H9 (cell line): ENCODE measurements at regions not wholly inside any gene's neighbourhood (a gene's known extent, or its start where the extent isn't known, plus 50 kb on each side); places are given as distances from the start of the nearest gene placed in this dataset.

Source experiments
- DNase-seq: peaks from one replicate; pipeline ENCODE4 v3.0.0-alpha.2; 2017
- H2AFZ ChIP-seq: one replicate; pipeline ENCODE4 v1.6.1; 2013; ENCODE audit warnings: mild to moderate bottlenecking, low read length, control low read depth, moderate library complexity
- H2AK5ac ChIP-seq: 2 replicates; pipeline ENCODE4 v1.6.1; 2013; ENCODE audit warnings: low read length, control low read depth, mixed read lengths; ENCODE audit not compliant: insufficient read length
- H2BK120ac ChIP-seq: one replicate; pipeline ENCODE4 v1.6.1; 2013; ENCODE audit warnings: low read depth, mild to moderate bottlenecking, low read length, control low read depth, inconsistent platforms; ENCODE audit not compliant: poor library complexity, severe bottlenecking
- H2BK12ac ChIP-seq: 2 replicates; pipeline ENCODE4 v1.6.1; 2013; ENCODE audit warnings: low read length, control low read depth, mixed read lengths, low read depth; ENCODE audit not compliant: insufficient read length
- H2BK15ac ChIP-seq: 2 replicates; pipeline ENCODE4 v1.6.1; 2013; ENCODE audit warnings: low read depth, low read length, control low read depth
- H2BK20ac ChIP-seq: one replicate; pipeline ENCODE4 v1.6.1; 2013; ENCODE audit warnings: low read depth, mild to moderate bottlenecking, low read length, control low read depth, inconsistent platforms; ENCODE audit not compliant: poor library complexity, severe bottlenecking
- H2BK5ac ChIP-seq: 2 replicates; pipeline ENCODE4 v1.6.1; 2013; ENCODE audit warnings: low read length, control low read depth, mixed read lengths; ENCODE audit not compliant: insufficient read length
- H3K14ac ChIP-seq: 2 replicates; pipeline ENCODE4 v1.6.1; 2013; ENCODE audit warnings: low read length, control low read depth; ENCODE audit not compliant: insufficient read depth
- H3K18ac ChIP-seq: 2 replicates; pipeline ENCODE4 v1.6.1; 2013; ENCODE audit warnings: low read depth, mild to moderate bottlenecking, mixed read lengths, low read length, control low read depth; ENCODE audit not compliant: insufficient read length
- H3K23ac ChIP-seq: 2 replicates; pipeline ENCODE4 v1.6.1; 2013; ENCODE audit warnings: low read length, control low read depth, mixed read lengths, low read depth; ENCODE audit not compliant: insufficient read length
- H3K23me2 ChIP-seq: 2 replicates; pipeline ENCODE4 v1.6.1; 2013; ENCODE audit warnings: low read depth, mild to moderate bottlenecking, mixed read lengths, low read length, control low read depth; ENCODE audit not compliant: insufficient read length, poor library complexity, severe bottlenecking
- H3K27ac ChIP-seq: 2 replicates; pipeline ENCODE4 v1.5.1; 2013; ENCODE audit warnings: low read length, control low read depth, mixed read lengths, low read depth; ENCODE audit not compliant: insufficient read length
- H3K27me3 ChIP-seq: 2 replicates; pipeline ENCODE4 v1.6.1; 2013; ENCODE audit warnings: low read length, control low read depth, inconsistent platforms; ENCODE audit not compliant: insufficient read depth
- H3K4ac ChIP-seq: 2 replicates; pipeline ENCODE4 v1.6.1; 2013; ENCODE audit warnings: low read depth, mild to moderate bottlenecking, control low read depth, inconsistent platforms, low read length, moderate library complexity
- H3K4me1 ChIP-seq: 2 replicates; pipeline ENCODE4 v1.6.1; 2013; ENCODE audit warnings: low read length, control low read depth, inconsistent platforms; ENCODE audit not compliant: insufficient read depth
- H3K4me2 ChIP-seq: 2 replicates; pipeline ENCODE4 v1.6.1; 2013; ENCODE audit warnings: low read length, control low read depth, mixed read lengths; ENCODE audit not compliant: insufficient read length, insufficient read depth
- H3K56ac ChIP-seq: 2 replicates; pipeline ENCODE4 v1.6.1; 2013; ENCODE audit warnings: low read depth, mild to moderate bottlenecking, mixed read lengths, low read length, control low read depth; ENCODE audit not compliant: insufficient read length
- H3K79me1 ChIP-seq: 2 replicates; pipeline ENCODE4 v1.6.1; 2013; ENCODE audit warnings: low read depth, mild to moderate bottlenecking, moderate library complexity, low read length, control low read depth, inconsistent platforms; ENCODE audit not compliant: insufficient read depth, poor library complexity, severe bottlenecking
- H3K79me2 ChIP-seq: 2 replicates; pipeline ENCODE4 v1.6.1; 2013; ENCODE audit warnings: low read length, control low read depth, inconsistent platforms; ENCODE audit not compliant: insufficient read depth
- H3K9ac ChIP-seq: 2 replicates; pipeline ENCODE4 v1.6.1; 2013; ENCODE audit warnings: low read length, control low read depth, mixed read lengths; ENCODE audit not compliant: insufficient read length; ENCODE audit errors: extremely low read depth
- H3K9me3 ChIP-seq: one replicate; pipeline ENCODE4 v1.6.1; 2013; ENCODE audit warnings: low read depth, low read length, inconsistent platforms; ENCODE audit not compliant: control insufficient read depth
- H3T11ph ChIP-seq: one replicate; pipeline ENCODE4 v1.6.1; 2013; ENCODE audit warnings: mild to moderate bottlenecking, low read length, control low read depth, inconsistent platforms
- H4K20me1 ChIP-seq: one replicate; pipeline ENCODE4 v1.6.1; 2013; ENCODE audit not compliant: control insufficient read depth, insufficient read length, insufficient read depth
- H4K5ac ChIP-seq: 2 replicates; pipeline ENCODE4 v1.6.1; 2013; ENCODE audit warnings: low read depth, mild to moderate bottlenecking, mixed read lengths, low read length, control low read depth; ENCODE audit not compliant: insufficient read length
- H4K8ac ChIP-seq: replicated peaks from 2 replicates; pipeline ENCODE4 v1.6.1; 2013; ENCODE audit warnings: low read length, control low read depth, mixed read lengths, low read depth; ENCODE audit not compliant: insufficient read length
- H4K91ac ChIP-seq: 2 replicates; pipeline ENCODE4 v1.6.1; 2013; ENCODE audit warnings: low read depth, mild to moderate bottlenecking, moderate library complexity, mixed read lengths, low read length, control low read depth; ENCODE audit not compliant: insufficient read length
- H3K27ac Mint-ChIP-seq, 3 experiments: 2 replicates in 2 of 3; 3 replicates in 1 of 3; pipeline ENCODE4 v1.8.0; 2020 to 2021; ENCODE audit warnings: mixed read lengths in 3 of 3, mild to moderate bottlenecking in 1 of 3, moderate library complexity in 1 of 3
- H3K27me3 Mint-ChIP-seq: 2 replicates; pipeline ENCODE4 v1.8.0; 2021; ENCODE audit warnings: low read depth, mild to moderate bottlenecking, moderate library complexity, mixed read lengths
- H3K36me3 Mint-ChIP-seq, 3 experiments: 2 replicates in 2 of 3; 3 replicates in 1 of 3; pipeline ENCODE4 v1.8.0; 2020 to 2021; ENCODE audit warnings: low read depth in 3 of 3, mixed read lengths in 3 of 3; ENCODE audit not compliant: insufficient read depth in 1 of 3
- H3K4me1 Mint-ChIP-seq, 2 experiments: 2 replicates each; pipeline ENCODE4 v1.8.0; 2020; ENCODE audit warnings: mixed read lengths in 2 of 2
- H3K4me3 Mint-ChIP-seq, 2 experiments: 2 replicates in 1 of 2; 3 replicates in 1 of 2; pipeline ENCODE4 v1.8.0; 2020 to 2021; ENCODE audit warnings: mild to moderate bottlenecking in 2 of 2, mixed read lengths in 2 of 2, moderate library complexity in 1 of 2
- H3K9me3 Mint-ChIP-seq, 2 experiments: 2 replicates in 1 of 2; 3 replicates in 1 of 2; pipeline ENCODE4 v1.8.0; 2020; ENCODE audit warnings: mild to moderate bottlenecking in 2 of 2, mixed read lengths in 2 of 2, moderate library complexity in 1 of 2
- CTCF ChIP-seq: fragments of 200-600 bp; sonication (generic); conservative IDR thresholded peaks from 3 replicates; pipeline ENCODE4 v1.8.0; 2021; ENCODE audit warnings: antibody characterized with exemption, mild to moderate bottlenecking
- WGBS: extraction: QIAGEN DNeasy Blood & Tissue Kit; methylation state at CpG from one replicate; pipeline ENCODE4 v1.1.7; 2013; ENCODE audit warnings: missing lambda C conversion rate, low lambda C conversion rate, mixed read lengths; ENCODE audit not compliant: insufficient read length; ENCODE audit errors: extremely low coverage; 5-methylcytosine and 5-hydroxymethylcytosine counted together

DNA sequence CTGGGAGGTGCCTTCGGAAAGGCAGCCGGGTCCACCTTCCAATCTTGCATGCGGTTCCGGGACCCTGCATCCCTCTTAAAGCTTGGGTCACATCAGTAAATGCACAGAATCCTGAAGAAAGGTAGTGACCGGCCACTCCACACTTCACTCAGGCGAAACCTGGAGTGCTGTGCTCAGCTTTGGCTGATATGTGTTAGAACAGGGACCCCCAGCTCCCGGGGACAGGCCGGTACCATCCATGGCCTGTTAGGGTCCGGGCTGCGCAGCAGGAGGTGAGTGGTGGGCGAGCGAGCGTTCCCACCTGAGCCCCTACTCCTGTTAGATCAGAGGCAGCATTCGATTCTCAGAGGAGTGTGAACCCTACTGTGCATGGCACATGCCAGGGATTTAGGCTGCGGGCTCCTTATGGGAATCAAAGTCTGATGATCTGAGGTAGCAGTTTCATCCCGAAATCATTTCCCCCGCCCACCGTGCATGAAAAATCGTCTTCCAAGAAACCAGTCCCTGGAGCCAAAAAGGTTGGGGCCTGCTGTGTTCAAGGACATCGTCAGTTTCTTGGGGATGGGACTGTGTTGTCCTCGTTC is 143.0 kb downstream of the ERMARD start:
- no peak overlapping the region for H3K56ac ChIP-seq
- H4K5ac ChIP-seq, result no peak overlapping the region
- no peaks in the 10 kb centered on the region for H3K27me3 ChIP-seq
- H4K91ac ChIP-seq, result no peak overlapping the region
- H3T11ph ChIP-seq, result no peak overlapping the region
- H2BK20ac ChIP-seq, result no peak overlapping the region
- no peak overlapping the region for H3K4me3 Mint-ChIP-seq
- no peak overlapping the region for H4K8ac ChIP-seq
- H3K27ac Mint-ChIP-seq, result no peak overlapping the region
- H4K20me1 ChIP-seq, result no peaks in the 10 kb centered on the region
- no peak overlapping the region for H2BK120ac ChIP-seq
- H2AK5ac ChIP-seq, result no peak overlapping the region
- no CpG with 5 or more reads among the region's 21 CpGs for WGBS
- H2BK15ac ChIP-seq, result no peak overlapping the region
- no peak overlapping the region for H2BK5ac ChIP-seq
- no peaks in the 10 kb centered on the region for H3K4me1 ChIP-seq
- H2BK12ac ChIP-seq, result no peak overlapping the region
- peaks cover 6% of the 10 kb centered on the region for H3K27me3 Mint-ChIP-seq
- no peaks in the 10 kb centered on the region for H3K9me3 ChIP-seq
- no peak for TF ChIP-seq CTCF
- H3K9me3 Mint-ChIP-seq, result peaks cover 14 to 19% of the 10 kb centered on the region in 2 experiments; a peak in 4 of 5 replicates
- no peak overlapping the region for H3K4ac ChIP-seq
- H3K4me1 Mint-ChIP-seq, result 0 out of 4 replicates have a peak, but pooled peaks cover 0 to under 1% of the 10 kb centered on the region in 2 experiments
- no peak overlapping the region for H3K4me2 ChIP-seq
- H3K27ac ChIP-seq, result no peak overlapping the region
- H3K79me2 ChIP-seq, result no peaks in the 10 kb centered on the region
- no peak overlapping the region for H2AFZ ChIP-seq
- H3K9ac ChIP-seq, result no peak overlapping the region
- DNase-seq, result no peak
- no peak overlapping the region for H3K18ac ChIP-seq
- H3K14ac ChIP-seq, result no peak overlapping the region; the same call in 1 of the 2 replicates
- H3K79me1 ChIP-seq, result no peaks in the 10 kb centered on the region
- no peak overlapping the region for H3K23ac ChIP-seq
- H3K23me2 ChIP-seq, result no peaks in the 10 kb centered on the region
- H3K36me3 Mint-ChIP-seq, result peaks cover 0 to 5% (median 0%) of the 10 kb centered on the region in 3 experiments; a peak in 3 of 7 replicates
